ENCODE measurements at regions not wholly inside any gene's neighbourhood (a gene's known extent, or its start where the extent isn't known, plus 50 kb on each side); places are given as distances from the start of the nearest gene placed in this dataset.

DNA sequence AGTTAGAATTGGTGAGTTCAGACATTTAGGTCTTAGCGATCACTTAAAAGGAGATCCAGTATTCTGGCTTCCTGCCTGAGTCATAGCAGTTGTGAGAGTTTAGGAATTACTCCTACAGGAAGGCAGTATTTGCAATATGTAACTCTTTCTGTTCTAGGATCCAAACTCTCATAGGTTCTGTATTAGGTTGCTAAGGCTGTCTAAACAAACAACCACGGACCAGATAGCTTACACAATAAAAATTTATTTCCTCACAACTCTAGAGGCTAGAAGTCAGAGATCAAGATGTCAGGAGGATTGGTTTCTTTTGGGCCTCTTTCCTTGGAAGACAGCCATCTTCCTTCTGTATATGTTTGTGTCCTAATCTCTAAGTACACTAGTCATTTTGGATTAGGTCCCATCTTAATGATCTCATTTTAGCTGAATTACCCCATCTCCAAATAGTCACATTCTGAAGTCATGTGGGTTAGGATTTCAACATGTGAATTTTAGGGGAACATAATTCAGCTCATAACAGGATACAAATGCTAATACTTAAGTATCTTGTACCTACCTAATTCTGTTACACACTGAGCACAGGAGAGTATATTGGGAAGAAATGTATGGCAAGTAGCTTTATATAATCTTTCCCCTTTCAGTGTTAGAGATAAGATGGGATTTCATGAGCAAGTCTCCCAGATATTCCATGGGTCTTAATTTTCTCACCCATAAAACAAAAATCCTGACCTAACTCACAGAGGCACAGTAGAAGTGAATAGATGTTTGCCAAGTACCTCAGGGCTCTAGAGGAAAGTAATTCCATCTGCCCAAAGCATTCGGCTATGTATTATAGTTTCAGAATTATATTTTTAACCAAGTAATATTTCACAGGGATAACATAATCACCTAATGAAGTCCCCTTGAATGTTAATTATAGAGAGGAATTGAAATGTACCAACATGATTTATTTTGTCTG, 144.4 kb downstream of the PTBP2 start:
- no peak overlapping the region for H3K4me3 ChIP-seq (ENCODE audit: low read depth, low read length)

DNA sequence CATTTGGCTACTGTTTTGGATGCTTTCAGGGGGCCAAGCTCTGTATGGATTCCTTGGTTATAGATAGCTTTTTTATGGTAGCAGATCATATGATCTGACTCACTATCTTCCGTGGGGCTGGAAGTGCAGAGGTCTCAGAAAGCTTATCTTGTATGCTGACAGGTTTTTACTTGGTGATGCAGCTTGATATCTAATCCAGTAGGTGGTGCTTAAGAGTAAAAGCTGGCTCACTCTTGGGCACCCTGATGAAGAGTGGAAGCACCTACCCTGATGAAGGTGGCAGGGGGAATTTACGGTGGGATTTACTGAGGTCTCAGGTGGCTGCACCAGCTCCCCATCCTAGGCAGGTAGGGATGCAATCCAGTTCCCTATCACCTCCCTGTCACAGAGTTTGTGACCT, 151.2 kb downstream of the PTBP2 start:
- TF ChIP-seq, protein P1, sequence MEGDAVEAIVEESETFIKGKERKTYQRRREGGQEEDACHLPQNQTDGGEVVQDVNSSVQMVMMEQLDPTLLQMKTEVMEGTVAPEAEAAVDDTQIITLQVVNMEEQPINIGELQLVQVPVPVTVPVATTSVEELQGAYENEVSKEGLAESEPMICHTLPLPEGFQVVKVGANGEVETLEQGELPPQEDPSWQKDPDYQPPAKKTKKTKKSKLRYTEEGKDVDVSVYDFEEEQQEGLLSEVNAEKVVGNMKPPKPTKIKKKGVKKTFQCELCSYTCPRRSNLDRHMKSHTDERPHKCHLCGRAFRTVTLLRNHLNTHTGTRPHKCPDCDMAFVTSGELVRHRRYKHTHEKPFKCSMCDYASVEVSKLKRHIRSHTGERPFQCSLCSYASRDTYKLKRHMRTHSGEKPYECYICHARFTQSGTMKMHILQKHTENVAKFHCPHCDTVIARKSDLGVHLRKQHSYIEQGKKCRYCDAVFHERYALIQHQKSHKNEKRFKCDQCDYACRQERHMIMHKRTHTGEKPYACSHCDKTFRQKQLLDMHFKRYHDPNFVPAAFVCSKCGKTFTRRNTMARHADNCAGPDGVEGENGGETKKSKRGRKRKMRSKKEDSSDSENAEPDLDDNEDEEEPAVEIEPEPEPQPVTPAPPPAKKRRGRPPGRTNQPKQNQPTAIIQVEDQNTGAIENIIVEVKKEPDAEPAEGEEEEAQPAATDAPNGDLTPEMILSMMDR (IDR thresholded peaks at IDR 0.05; ENCODE audit: borderline replicate concordance, insufficient read depth, low read depth, low read length): no peak

More for the DNA sequence above, 144.4 kb downstream of the PTBP2 start:
- TF ChIP-seq, protein P1 (IDR thresholded peaks at IDR 0.05; ENCODE audit: borderline replicate concordance, insufficient read depth, low read depth, low read length): no peak

DNA sequence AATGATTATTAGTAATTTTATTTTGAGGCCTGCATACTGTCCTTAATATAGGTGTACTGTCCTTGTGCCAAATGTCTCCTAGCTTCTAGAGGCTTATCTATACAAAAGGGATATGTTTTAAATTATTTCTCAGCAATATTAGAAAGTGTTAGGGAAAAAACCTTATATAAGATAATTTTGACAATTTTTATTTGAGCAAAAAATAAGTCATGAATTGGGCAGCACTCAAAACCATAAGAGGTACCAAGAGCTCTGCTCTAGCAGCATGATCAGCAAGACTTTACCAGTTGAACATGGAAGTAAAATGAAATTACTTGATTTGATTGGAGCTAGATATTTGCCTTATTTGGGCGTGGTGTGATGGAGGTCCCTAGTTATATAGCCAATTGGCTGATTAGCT, 157.1 kb downstream of the PTBP2 start:
- TF ChIP-seq, protein P1 (IDR thresholded peaks at IDR 0.05; ENCODE audit: borderline replicate concordance, insufficient read depth, low read depth, low read length): no peak
- H3K4me3 ChIP-seq (ENCODE audit: low read depth, low read length): no peak overlapping the region

More for the DNA sequence above, 151.2 kb downstream of the PTBP2 start:
- H3K4me3 ChIP-seq (ENCODE audit: low read depth, low read length): no peak overlapping the region

DNA sequence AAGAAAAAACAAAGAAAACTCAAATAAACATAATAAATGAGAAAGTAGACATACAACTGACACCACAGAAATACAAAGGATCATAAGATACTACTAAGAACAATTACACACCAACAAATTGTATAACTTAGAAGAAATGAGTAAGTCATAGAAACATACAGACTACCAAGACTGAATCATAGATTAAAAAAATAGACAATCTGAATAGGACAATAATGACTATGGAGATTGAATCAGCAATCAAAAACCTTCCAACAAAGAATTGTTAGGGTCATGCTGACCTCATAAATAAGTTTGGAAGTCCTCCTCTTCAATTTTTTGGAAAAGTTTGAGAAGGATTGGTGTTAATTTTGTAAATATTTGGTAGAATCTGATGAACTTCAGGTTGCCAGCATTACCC, 159.0 kb downstream of the PTBP2 start:
- no peak overlapping the region for H3K4me3 ChIP-seq (ENCODE audit: low read depth, low read length)
- TF ChIP-seq, protein P1 (IDR thresholded peaks at IDR 0.05; ENCODE audit: borderline replicate concordance, insufficient read depth, low read depth, low read length): no peak

DNA sequence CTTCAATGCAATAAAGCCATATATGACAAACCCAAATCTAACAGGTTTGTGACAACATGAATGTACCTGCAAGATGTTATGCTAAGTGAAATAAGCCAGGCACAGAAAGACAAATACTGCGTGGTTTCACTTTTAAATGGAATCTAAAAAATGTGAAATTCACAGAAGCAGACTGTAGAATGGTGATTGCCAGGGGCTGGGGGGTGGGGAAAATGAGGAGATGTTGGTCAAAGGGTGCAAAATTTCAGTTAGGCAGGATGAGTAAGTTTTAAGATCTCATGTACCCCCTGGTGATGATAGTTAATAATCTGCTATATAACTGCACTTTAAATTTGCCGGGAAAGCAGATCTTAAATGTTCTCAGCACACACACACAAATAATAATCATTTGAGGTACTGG, 160.5 kb downstream of the PTBP2 start:
- TF ChIP-seq, protein P1 (IDR thresholded peaks at IDR 0.05; ENCODE audit: borderline replicate concordance, insufficient read depth, low read depth, low read length): no peak

DNA sequence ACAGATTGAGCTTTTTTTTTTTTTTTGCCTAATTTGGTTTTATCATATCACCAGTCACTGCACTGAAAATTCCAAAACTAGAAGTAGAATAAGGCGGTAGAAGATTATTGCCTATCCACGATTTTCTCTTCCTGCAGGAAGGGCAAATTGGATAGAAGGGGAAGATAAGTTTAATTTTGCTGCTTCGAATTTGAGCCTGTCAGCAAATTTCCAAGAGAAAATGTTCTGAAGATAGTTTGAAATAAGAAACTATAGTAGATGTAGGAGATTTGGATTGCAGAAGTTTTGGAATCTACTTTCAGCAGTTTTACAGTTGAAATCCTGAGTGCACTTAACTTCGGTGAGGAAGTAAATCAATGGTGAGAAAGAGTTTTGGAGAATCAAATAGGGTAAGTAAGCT, 164.9 kb downstream of the PTBP2 start:
- TF ChIP-seq, protein P1 (IDR thresholded peaks at IDR 0.05; ENCODE audit: borderline replicate concordance, insufficient read depth, low read depth, low read length): no peak
- H3K4me3 ChIP-seq (ENCODE audit: low read depth, low read length): no peak overlapping the region

More for the DNA sequence above, 160.5 kb downstream of the PTBP2 start:
- no peak overlapping the region for H3K4me3 ChIP-seq (ENCODE audit: low read depth, low read length)

DNA sequence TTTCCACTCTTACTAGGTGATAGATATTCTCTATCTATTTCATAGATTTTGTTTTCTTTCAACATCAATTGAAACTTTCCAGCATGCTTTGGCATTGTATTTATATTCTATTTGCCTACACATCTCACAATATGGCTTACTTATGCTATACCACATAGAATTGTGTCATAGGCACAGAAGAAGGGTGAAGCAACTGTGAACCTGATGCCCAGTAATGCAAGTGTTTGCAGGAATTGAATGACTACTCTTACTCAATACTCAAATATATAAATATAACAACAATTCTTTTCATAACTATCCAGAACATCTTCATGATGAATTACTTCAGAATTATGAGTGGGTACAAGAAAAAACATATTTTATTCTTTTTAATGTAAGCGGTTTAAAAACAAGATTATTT, 165.9 kb downstream of the PTBP2 start:
- TF ChIP-seq, protein P1 (IDR thresholded peaks at IDR 0.05; ENCODE audit: borderline replicate concordance, insufficient read depth, low read depth, low read length): no peak
- H3K4me3 ChIP-seq (ENCODE audit: low read depth, low read length): no peak overlapping the region
